ENCODE measurements at regions not wholly inside any gene's neighbourhood (a gene's known extent, or its start where the extent isn't known, plus 50 kb on each side); places are given as distances from the start of the nearest gene placed in this dataset.

- Histone ChIP-seq H4K8ac (replicated peaks; ENCODE audit: insufficient read length, low read depth, low read length) (no peak overlapping the region), H2BK15ac (ENCODE audit: low read depth, low read length) (no peak overlapping the region), H3K9ac (ENCODE audit: extremely low read depth, insufficient read length, low read length) (no peak overlapping the region), H2BK5ac (ENCODE audit: insufficient read length, low read length) (no peak overlapping the region), H4K5ac (ENCODE audit: insufficient read length, low read depth, low read length) (no peak overlapping the region), H3K9me3 (ENCODE audit: control insufficient read depth, low read depth, low read length) (no peaks in the 10 kb centered on the region), H3K14ac (ENCODE audit: insufficient read depth, low read length) (no peak overlapping the region), H3K27me3 (ENCODE audit: insufficient read depth, low read length) (no peaks in the 10 kb centered on the region), H3K27ac (ENCODE audit: insufficient read length, low read depth, low read length) (no peak overlapping the region), H2BK20ac (ENCODE audit: low read depth, low read length, poor library complexity, severe bottlenecking) (no peak overlapping the region), H3K4me2 (ENCODE audit: insufficient read depth, insufficient read length, low read length) (no peak overlapping the region), H3K56ac (ENCODE audit: insufficient read length, low read depth, low read length) (no peak overlapping the region), H3K23me2 (ENCODE audit: insufficient read length, low read depth, low read length, poor library complexity, severe bottlenecking) (no peaks in the 10 kb centered on the region), H2AK5ac (ENCODE audit: insufficient read length, low read length) (no peak overlapping the region), H2BK120ac (ENCODE audit: low read depth, low read length, poor library complexity, severe bottlenecking) (no peak overlapping the region), H3K18ac (ENCODE audit: insufficient read length, low read depth, low read length) (no peak overlapping the region), H4K91ac (ENCODE audit: insufficient read length, low read depth, low read length) (no peak overlapping the region), H2BK12ac (ENCODE audit: insufficient read length, low read depth, low read length) (no peak overlapping the region), H3T11ph (ENCODE audit: low read length) (no peak overlapping the region), H2AFZ (ENCODE audit: low read length) (no peak overlapping the region), H3K79me1 (ENCODE audit: insufficient read depth, low read depth, low read length, poor library complexity, severe bottlenecking) (no peaks in the 10 kb centered on the region), H3K4me1 (ENCODE audit: insufficient read depth, low read length) (no peaks in the 10 kb centered on the region; the same call in 1 of the 2 replicates), H3K4ac (ENCODE audit: low read depth, low read length) (no peak overlapping the region), H4K20me1 (ENCODE audit: control insufficient read depth, insufficient read depth, insufficient read length) (no peaks in the 10 kb centered on the region), H3K23ac (ENCODE audit: insufficient read length, low read depth, low read length) (no peak overlapping the region), H3K79me2 (ENCODE audit: insufficient read depth, low read length) (no peaks in the 10 kb centered on the region)
- TF ChIP-seq CTCF (conservative IDR thresholded peaks at IDR 0.05) = no peak
- Mint-ChIP-seq H3K27me3 (ENCODE audit: low read depth) (no peaks in the 10 kb centered on the region), H3K9me3 (no peaks in the 10 kb centered on the region), H3K36me3 (ENCODE audit: insufficient read depth in 1 of 3, low read depth in 3 of 3) (no peaks in the 10 kb centered on the region), H3K27ac (no peak overlapping the region), H3K4me3 (no peak overlapping the region), H3K4me1 (peaks cover 10 to 14% of the 10 kb centered on the region in 2 experiments)
- WGBS (ENCODE audit: extremely low coverage, insufficient read length, low lambda C conversion rate) = no CpG with 5 or more reads among the region's 7 CpGs
- DNase-seq = no peak
Observed at GRCh38 chr14:53847881-53848280, 108.7 kb downstream of the BMP4 start.
